ENCODE measurements at regions not wholly inside any gene's neighbourhood (a gene's known extent, or its start where the extent isn't known, plus 50 kb on each side); places are given as distances from the start of the nearest gene placed in this dataset.

DNA sequence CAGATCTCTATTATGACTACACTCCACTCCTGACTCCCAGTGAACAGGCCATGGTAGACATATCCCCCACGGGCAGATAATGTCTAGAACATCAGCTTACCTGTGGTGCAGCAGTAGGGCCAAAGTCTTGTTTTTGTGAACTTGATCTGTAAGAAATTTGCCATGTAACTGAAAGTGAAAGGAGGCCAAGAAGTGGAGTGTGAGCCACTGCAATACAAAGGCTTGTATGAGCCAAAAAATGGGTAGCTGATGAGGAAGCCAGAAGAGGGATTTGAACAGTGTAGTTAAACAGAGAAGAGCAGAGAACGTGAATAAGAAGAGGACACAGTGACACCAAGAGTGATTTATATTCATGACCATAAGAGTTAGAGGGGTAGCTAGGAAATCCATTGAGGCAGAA is 361.7 kb downstream of the DMRT2 start:
- Histone ChIP-seq H3K36me3 (ENCODE audit: control insufficient read depth, insufficient read depth, low read length) (no peaks in the 10 kb centered on the region), H3K27ac (ENCODE audit: low read depth, low read length, severe bottlenecking) (no peak overlapping the region)
- 52 to 60% methylated on average over 1 to 2 of the region's 2 CpGs for WGBS, 2 experiments (ENCODE audit: insufficient coverage in 2 of 2)

GRCh38 chr9:1414711-1415131 is 364.6 kb downstream of the DMRT2 start:
- Histone ChIP-seq H3K36me3 (ENCODE audit: control insufficient read depth, insufficient read depth, low read length) (no peaks in the 10 kb centered on the region), H3K4me1 (ENCODE audit: control insufficient read depth, insufficient read depth, low read length, poor library complexity, severe bottlenecking) (no peaks in the 10 kb centered on the region), H3K4me3 (ENCODE audit: extremely low read depth, insufficient read depth, low read length, poor library complexity, severe bottlenecking) (no peak overlapping the region), H3K27ac (ENCODE audit: low read depth, low read length, severe bottlenecking) (no peak overlapping the region), H3K9me3 (ENCODE audit: control insufficient read depth, low read length) (no peaks in the 10 kb centered on the region)
- 100% methylated on average over 1 of the region's 2 CpGs for WGBS, 2 experiments (ENCODE audit: insufficient coverage in 2 of 2)

More for the DNA sequence above, 361.7 kb downstream of the DMRT2 start:
- Histone ChIP-seq H3K4me1 (ENCODE audit: control insufficient read depth, insufficient read depth, low read length, poor library complexity, severe bottlenecking) (no peaks in the 10 kb centered on the region), H3K9me3 (ENCODE audit: control insufficient read depth, low read length) (no peaks in the 10 kb centered on the region), H3K4me3 (ENCODE audit: extremely low read depth, insufficient read depth, low read length, poor library complexity, severe bottlenecking) (no peak overlapping the region)

DNA sequence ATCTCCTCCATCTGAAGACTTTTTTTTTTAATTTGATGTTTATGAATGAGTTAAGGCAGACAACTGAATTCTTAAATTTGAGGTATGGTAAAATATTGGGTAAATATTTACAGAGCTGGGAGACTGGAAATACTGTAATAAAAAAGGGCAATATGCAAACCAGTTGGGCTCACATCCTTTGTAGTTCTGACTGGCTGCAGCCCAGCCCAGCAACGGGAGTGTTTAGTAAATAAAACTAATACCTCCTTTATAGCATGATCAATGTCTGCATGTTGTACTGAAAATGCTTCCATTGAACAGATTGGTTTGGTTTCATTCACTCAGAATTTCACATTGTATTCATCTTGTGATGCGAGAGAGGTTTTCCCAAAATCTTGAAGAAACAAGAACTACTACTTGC is 365.0 kb downstream of the DMRT2 start:
- Histone ChIP-seq H3K27ac (ENCODE audit: low read depth, low read length, severe bottlenecking) (no peak overlapping the region), H3K4me1 (ENCODE audit: control insufficient read depth, insufficient read depth, low read length, poor library complexity, severe bottlenecking) (no peaks in the 10 kb centered on the region), H3K9me3 (ENCODE audit: control insufficient read depth, low read length) (no peaks in the 10 kb centered on the region), H3K4me3 (ENCODE audit: extremely low read depth, insufficient read depth, low read length, poor library complexity, severe bottlenecking) (no peak overlapping the region), H3K36me3 (ENCODE audit: control insufficient read depth, insufficient read depth, low read length) (no peaks in the 10 kb centered on the region)
- 100% methylated on average over 1 of the region's 2 CpGs; no CpG with 5 or more reads in 1 of the 2 experiments for WGBS, 2 experiments (ENCODE audit: insufficient coverage in 2 of 2)

- H3K4me1 ChIP-seq (ENCODE audit: control insufficient read depth, insufficient read depth, low read length, poor library complexity, severe bottlenecking) = no peaks in the 10 kb centered on the region
- H3K27ac ChIP-seq (ENCODE audit: low read depth, low read length, severe bottlenecking) = no peak overlapping the region
- no peaks in the 10 kb centered on the region for H3K9me3 ChIP-seq (ENCODE audit: control insufficient read depth, low read length)
- H3K36me3 ChIP-seq (ENCODE audit: control insufficient read depth, insufficient read depth, low read length) = no peaks in the 10 kb centered on the region
- 85 to 87% methylated on average over 3 of the region's 4 CpGs for WGBS, 2 experiments (ENCODE audit: insufficient coverage in 2 of 2)
- no peak overlapping the region for H3K4me3 ChIP-seq (ENCODE audit: extremely low read depth, insufficient read depth, low read length, poor library complexity, severe bottlenecking)
These were observed 366.1 kb downstream of the DMRT2 start for GRCh38 chr9:1416261-1416660.

GRCh38 chr9:1421436-1421835 is 371.3 kb downstream of the DMRT2 start:
- 86 to 88% methylated on average over 3 of the region's 4 CpGs for WGBS, 2 experiments (ENCODE audit: insufficient coverage in 2 of 2)
- no peak overlapping the region for H3K27ac ChIP-seq (ENCODE audit: low read depth, low read length, severe bottlenecking)
- peaks cover 8% of the 10 kb centered on the region for H3K9me3 ChIP-seq (ENCODE audit: control insufficient read depth, low read length)

GRCh38 chr9:1427875-1428274 is 377.7 kb downstream of the DMRT2 start:
- no peak overlapping the region for H3K27ac ChIP-seq (ENCODE audit: low read depth, low read length, severe bottlenecking)

More at GRCh38 chr9:1421436-1421835, 371.3 kb downstream of the DMRT2 start:
- no peak overlapping the region for H3K4me3 ChIP-seq (ENCODE audit: extremely low read depth, insufficient read depth, low read length, poor library complexity, severe bottlenecking)
- no peaks in the 10 kb centered on the region for H3K36me3 ChIP-seq (ENCODE audit: control insufficient read depth, insufficient read depth, low read length)
- H3K4me1 ChIP-seq (ENCODE audit: control insufficient read depth, insufficient read depth, low read length, poor library complexity, severe bottlenecking) = no peaks in the 10 kb centered on the region

GRCh38 chr9:1429297-1429696 is 379.1 kb downstream of the DMRT2 start:
- 26 to 40% methylated on average over 2 to 4 of the region's 5 CpGs for WGBS, 2 experiments (ENCODE audit: insufficient coverage in 2 of 2)
- Histone ChIP-seq H3K27ac (ENCODE audit: low read depth, low read length, severe bottlenecking) (no peak overlapping the region), H3K9me3 (ENCODE audit: control insufficient read depth, low read length) (peaks cover 8% of the 10 kb centered on the region)

More at GRCh38 chr9:1427875-1428274, 377.7 kb downstream of the DMRT2 start:
- H3K9me3 ChIP-seq (ENCODE audit: control insufficient read depth, low read length) = peaks cover 8% of the 10 kb centered on the region
- no CpG with 5 or more reads among the region's 2 CpGs for WGBS, 2 experiments (ENCODE audit: insufficient coverage in 2 of 2)
- H3K4me3 ChIP-seq (ENCODE audit: extremely low read depth, insufficient read depth, low read length, poor library complexity, severe bottlenecking) = no peak overlapping the region
- no peaks in the 10 kb centered on the region for H3K4me1 ChIP-seq (ENCODE audit: control insufficient read depth, insufficient read depth, low read length, poor library complexity, severe bottlenecking)
- no peaks in the 10 kb centered on the region for H3K36me3 ChIP-seq (ENCODE audit: control insufficient read depth, insufficient read depth, low read length)

GRCh38 chr9:1431461-1431860 is 381.3 kb downstream of the DMRT2 start:
- H3K27ac ChIP-seq (ENCODE audit: low read depth, low read length, severe bottlenecking) = no peak overlapping the region
- WGBS, 2 experiments (ENCODE audit: insufficient coverage in 2 of 2) = 93 to 96% methylated on average over 4 of the region's 4 CpGs
- H3K4me3 ChIP-seq (ENCODE audit: extremely low read depth, insufficient read depth, low read length, poor library complexity, severe bottlenecking) = no peak overlapping the region
- no peaks in the 10 kb centered on the region for H3K4me1 ChIP-seq (ENCODE audit: control insufficient read depth, insufficient read depth, low read length, poor library complexity, severe bottlenecking)
- H3K9me3 ChIP-seq (ENCODE audit: control insufficient read depth, low read length) = no peaks in the 10 kb centered on the region
- no peaks in the 10 kb centered on the region for H3K36me3 ChIP-seq (ENCODE audit: control insufficient read depth, insufficient read depth, low read length)

More at GRCh38 chr9:1429297-1429696, 379.1 kb downstream of the DMRT2 start:
- H3K4me3 ChIP-seq (ENCODE audit: extremely low read depth, insufficient read depth, low read length, poor library complexity, severe bottlenecking) = no peak overlapping the region
- no peaks in the 10 kb centered on the region for H3K36me3 ChIP-seq (ENCODE audit: control insufficient read depth, insufficient read depth, low read length)
- H3K4me1 ChIP-seq (ENCODE audit: control insufficient read depth, insufficient read depth, low read length, poor library complexity, severe bottlenecking) = no peaks in the 10 kb centered on the region

- Histone ChIP-seq H3K4me3 (ENCODE audit: extremely low read depth, insufficient read depth, low read length, poor library complexity, severe bottlenecking) (no peak overlapping the region), H3K4me1 (ENCODE audit: control insufficient read depth, insufficient read depth, low read length, poor library complexity, severe bottlenecking) (no peaks in the 10 kb centered on the region), H3K27ac (ENCODE audit: low read depth, low read length, severe bottlenecking) (no peak overlapping the region), H3K36me3 (ENCODE audit: control insufficient read depth, insufficient read depth, low read length) (no peaks in the 10 kb centered on the region), H3K9me3 (ENCODE audit: control insufficient read depth, low read length) (no peaks in the 10 kb centered on the region)
- 68 to 83% methylated on average over 5 of the region's 7 CpGs for WGBS, 2 experiments (ENCODE audit: insufficient coverage in 2 of 2)
These were observed 384.1 kb downstream of the DMRT2 start for GRCh38 chr9:1434052-1434767.

- Histone ChIP-seq H3K4me1 (ENCODE audit: control insufficient read depth, insufficient read depth, low read length, poor library complexity, severe bottlenecking) (no peaks in the 10 kb centered on the region), H3K36me3 (ENCODE audit: control insufficient read depth, insufficient read depth, low read length) (no peaks in the 10 kb centered on the region), H3K9me3 (ENCODE audit: control insufficient read depth, low read length) (no peaks in the 10 kb centered on the region), H3K27ac (ENCODE audit: low read depth, low read length, severe bottlenecking) (no peak overlapping the region), H3K4me3 (ENCODE audit: extremely low read depth, insufficient read depth, low read length, poor library complexity, severe bottlenecking) (no peak overlapping the region)
- 100% methylated on average over 1 of the region's 2 CpGs; no CpG with 5 or more reads in 1 of the 2 experiments for WGBS, 2 experiments (ENCODE audit: insufficient coverage in 2 of 2)
These were observed 384.7 kb downstream of the DMRT2 start for GRCh38 chr9:1434811-1435210.

GRCh38 chr9:1440256-1440655 is 390.1 kb downstream of the DMRT2 start:
- Histone ChIP-seq H3K27ac (ENCODE audit: low read depth, low read length, severe bottlenecking) (no peak overlapping the region), H3K4me3 (ENCODE audit: extremely low read depth, insufficient read depth, low read length, poor library complexity, severe bottlenecking) (no peak overlapping the region), H3K9me3 (ENCODE audit: control insufficient read depth, low read length) (no peaks in the 10 kb centered on the region), H3K36me3 (ENCODE audit: control insufficient read depth, insufficient read depth, low read length) (no peaks in the 10 kb centered on the region), H3K4me1 (ENCODE audit: control insufficient read depth, insufficient read depth, low read length, poor library complexity, severe bottlenecking) (no peaks in the 10 kb centered on the region)
- WGBS, 2 experiments (ENCODE audit: insufficient coverage in 2 of 2) = 83 to 96% methylated on average over 2 to 3 of the region's 3 CpGs

All from mesodermal cell (in vitro differentiated cells).